ENCODE measurements at regions not wholly inside any gene's neighbourhood (a gene's known extent, or its start where the extent isn't known, plus 50 kb on each side); places are given as distances from the start of the nearest gene placed in this dataset.

GRCh38 chr9:89975630-89976029 lies 370.8 kb downstream of the GADD45G start:
- intact Hi-C loops (cut with micrococcal nuclease; ENCODE audit: unreplicated experiment): loop anchor here (10.0 kb wide), 1 partner anchor 119 kb away; no protein-coding TSS in a partner anchor
- H3K4me3 ChIP-seq (ENCODE audit: low read depth, low read length, poor library complexity, severe bottlenecking): no peak overlapping the region

GRCh38 chr9:89978185-89978584 lies 373.4 kb downstream of the GADD45G start:
- no peaks in the 10 kb centered on the region for H3K36me3 ChIP-seq (ENCODE audit: insufficient read depth, low read length, poor library complexity, severe bottlenecking)
- DNase-seq (ENCODE audit: low spot score): peak; percentile 20
- H3K4me1 ChIP-seq (ENCODE audit: insufficient read depth, low read length, poor library complexity, severe bottlenecking): no peaks in the 10 kb centered on the region
- no peak overlapping the region for H3K27ac ChIP-seq (ENCODE audit: low read depth, low read length, poor library complexity, severe bottlenecking)
- no peak overlapping the region for H3K4me3 ChIP-seq (ENCODE audit: low read depth, low read length, poor library complexity, severe bottlenecking)
- H3K27me3 ChIP-seq (replicated peaks; ENCODE audit: insufficient read depth, low read depth, low read length, poor library complexity): peaks cover 3% of the 10 kb centered on the region
- H3K9me3 ChIP-seq (ENCODE audit: low read depth, low read length, poor library complexity, severe bottlenecking): no peaks in the 10 kb centered on the region
- no TSS peak for BruUV-seq (replicated peaks)
- intact Hi-C loops (cut with micrococcal nuclease; ENCODE audit: unreplicated experiment): loop anchor here (10.0 kb wide), 1 partner anchor 117 kb away; no protein-coding TSS in a partner anchor
- ChIA-PET CTCF (no interaction called here), POLR2A (ENCODE audit: low non-redundant PET) (interaction anchor here (0.7 kb wide), 1 partner anchor 13 kb away, joined by 3 read pairs; no protein-coding TSS in a partner anchor)
- no peak for TF ChIP-seq EZH2 (IDR thresholded peaks at IDR 0.05; ENCODE audit: borderline replicate concordance, low read depth, low read length, poor library complexity, severe bottlenecking)
- TF ChIP-seq CTCF (conservative IDR thresholded peaks at IDR 0.05; ENCODE audit: low read depth, low read length): peak; percentile 37

More at GRCh38 chr9:89975630-89976029, 370.8 kb downstream of the GADD45G start:
- H3K27me3 ChIP-seq (replicated peaks; ENCODE audit: insufficient read depth, low read depth, low read length, poor library complexity): peaks cover 3% of the 10 kb centered on the region
- no peaks in the 10 kb centered on the region for H3K36me3 ChIP-seq (ENCODE audit: insufficient read depth, low read length, poor library complexity, severe bottlenecking)
- no peak overlapping the region for H3K27ac ChIP-seq (ENCODE audit: low read depth, low read length, poor library complexity, severe bottlenecking)
- DNase-seq (ENCODE audit: low spot score): no peak
- ChIA-PET CTCF (no interaction called here), POLR2A (ENCODE audit: low non-redundant PET) (no interaction called here)
- BruUV-seq (replicated peaks): no TSS peak
- H3K4me1 ChIP-seq (ENCODE audit: insufficient read depth, low read length, poor library complexity, severe bottlenecking): no peaks in the 10 kb centered on the region
- TF ChIP-seq CTCF (conservative IDR thresholded peaks at IDR 0.05; ENCODE audit: low read depth, low read length): no peak
- no peak for TF ChIP-seq EZH2 (IDR thresholded peaks at IDR 0.05; ENCODE audit: borderline replicate concordance, low read depth, low read length, poor library complexity, severe bottlenecking)
- no peaks in the 10 kb centered on the region for H3K9me3 ChIP-seq (ENCODE audit: low read depth, low read length, poor library complexity, severe bottlenecking)

- peaks cover 3% of the 10 kb centered on the region for H3K27me3 ChIP-seq (replicated peaks; ENCODE audit: insufficient read depth, low read depth, low read length, poor library complexity)
- no peaks in the 10 kb centered on the region for H3K9me3 ChIP-seq (ENCODE audit: low read depth, low read length, poor library complexity, severe bottlenecking)
- intact Hi-C loops (cut with micrococcal nuclease; ENCODE audit: unreplicated experiment): no loop called here
- TF ChIP-seq EZH2 (IDR thresholded peaks at IDR 0.05; ENCODE audit: borderline replicate concordance, low read depth, low read length, poor library complexity, severe bottlenecking) (no peak), CTCF (conservative IDR thresholded peaks at IDR 0.05; ENCODE audit: low read depth, low read length) (no peak)
- BruUV-seq (replicated peaks): no TSS peak
- H3K4me3 ChIP-seq (ENCODE audit: low read depth, low read length, poor library complexity, severe bottlenecking): no peak overlapping the region
- H3K36me3 ChIP-seq (ENCODE audit: insufficient read depth, low read length, poor library complexity, severe bottlenecking): no peaks in the 10 kb centered on the region
- no peak overlapping the region for H3K27ac ChIP-seq (ENCODE audit: low read depth, low read length, poor library complexity, severe bottlenecking)
- POLR2A ChIA-PET (ENCODE audit: low non-redundant PET): no interaction called here
- DNase-seq (ENCODE audit: low spot score): no peak
- CTCF ChIA-PET: no interaction called here
- H3K4me1 ChIP-seq (ENCODE audit: insufficient read depth, low read length, poor library complexity, severe bottlenecking): no peaks in the 10 kb centered on the region
Measured at GRCh38 chr9:89980600-89980999, 375.8 kb downstream of the GADD45G start.
